Muscle of leg (tissue), 3 donors: ENCODE measurements at regions not wholly inside any gene's neighbourhood (a gene's known extent, or its start where the extent isn't known, plus 50 kb on each side); places are given as distances from the start of the nearest gene placed in this dataset.
"Not testable (repeated sequence)": the region's sequence is repeated elsewhere in the genome, so short reads cannot be mapped to it uniquely, and the experiment has no call there.

ENCODE experiments used
- DNase-seq: peaks from one replicate; pipeline ENCODE4 v3.0.0; 2013
- H3K27ac ChIP-seq: one replicate; pipeline ENCODE4 v1.5.1; 2013; ENCODE audit warnings: mild to moderate bottlenecking, low read length, control low read depth
- H3K27me3 ChIP-seq: one replicate; pipeline ENCODE4 v1.6.1; 2013; ENCODE audit warnings: low read length; ENCODE audit not compliant: control insufficient read depth, insufficient read depth
- H3K36me3 ChIP-seq: one replicate; pipeline ENCODE4 v1.6.1; 2013; ENCODE audit warnings: low read length; ENCODE audit not compliant: control insufficient read depth, insufficient read depth
- H3K4me1 ChIP-seq: one replicate; pipeline ENCODE4 v1.6.1; 2013; ENCODE audit warnings: low read length; ENCODE audit not compliant: control insufficient read depth, insufficient read depth
- H3K4me3 ChIP-seq: one replicate; pipeline ENCODE4 v1.5.1; 2013; ENCODE audit warnings: low read length, control low read depth
- H3K9me3 ChIP-seq: replicated peaks from 2 replicates; pipeline ENCODE4 v1.6.1; 2013; ENCODE audit warnings: low read depth, low read length; ENCODE audit not compliant: control insufficient read depth
- WGBS: methylation state at CpG from one replicate; pipeline ENCODE4 v1.1.5; 2013; ENCODE audit warnings: missing lambda C conversion rate; ENCODE audit not compliant: insufficient coverage; 5-methylcytosine and 5-hydroxymethylcytosine counted together

GRCh38 chr1:173360487-173361063 is 116.6 kb upstream of the PRDX6 start:
- Histone ChIP-seq H3K27ac (no peak overlapping the region), H3K9me3 (no peaks in the 10 kb centered on the region), H3K36me3 (no peaks in the 10 kb centered on the region), H3K4me1 (no peaks in the 10 kb centered on the region), H3K4me3 (no peak overlapping the region), H3K27me3 (no peaks in the 10 kb centered on the region)
- 47% methylated on average over 2 of the region's 3 CpGs for WGBS
- DNase-seq: peak; percentile 7

GRCh38 chr1:173362543-173362942 is 114.6 kb upstream of the PRDX6 start:
- no peak overlapping the region for H3K4me3 ChIP-seq
- no peak for DNase-seq
- H3K27me3 ChIP-seq: no peaks in the 10 kb centered on the region
- no peaks in the 10 kb centered on the region for H3K4me1 ChIP-seq
- no peaks in the 10 kb centered on the region for H3K9me3 ChIP-seq
- 100% methylated on average over 1 of the region's 2 CpGs for WGBS
- no peak overlapping the region for H3K27ac ChIP-seq
- H3K36me3 ChIP-seq: no peaks in the 10 kb centered on the region

- Histone ChIP-seq H3K4me3 (no peak overlapping the region), H3K27me3 (no peaks in the 10 kb centered on the region), H3K4me1 (no peaks in the 10 kb centered on the region), H3K36me3 (no peaks in the 10 kb centered on the region), H3K27ac (no peak overlapping the region), H3K9me3 (no peaks in the 10 kb centered on the region)
- no peak for DNase-seq
- WGBS: no CpG with 5 or more reads among the region's 3 CpGs
These were observed 112.3 kb upstream of the PRDX6 start for GRCh38 chr1:173364827-173365226.

GRCh38 chr1:173365341-173365740 is 111.8 kb upstream of the PRDX6 start:
- no peaks in the 10 kb centered on the region for H3K36me3 ChIP-seq
- H3K4me3 ChIP-seq: no peak overlapping the region
- WGBS: no CpG with 5 or more reads among the region's 1 CpG
- no peak for DNase-seq
- H3K4me1 ChIP-seq: no peaks in the 10 kb centered on the region
- H3K27me3 ChIP-seq: no peaks in the 10 kb centered on the region
- no peaks in the 10 kb centered on the region for H3K9me3 ChIP-seq
- no peak overlapping the region for H3K27ac ChIP-seq

- Histone ChIP-seq H3K4me1 (no peaks in the 10 kb centered on the region), H3K4me3 (no peak overlapping the region), H3K27me3 (no peaks in the 10 kb centered on the region), H3K36me3 (no peaks in the 10 kb centered on the region), H3K9me3 (no peaks in the 10 kb centered on the region), H3K27ac (no peak overlapping the region)
- WGBS: 92% methylated on average over 4 of the region's 6 CpGs
- no peak for DNase-seq
These were observed 110.0 kb upstream of the PRDX6 start for GRCh38 chr1:173367136-173367535.

GRCh38 chr1:173370586-173370985 is 106.5 kb upstream of the PRDX6 start:
- not testable (repeated sequence) for H3K27ac ChIP-seq, H3K4me1 ChIP-seq, H3K4me3 ChIP-seq, H3K9me3 ChIP-seq, DNase-seq, H3K27me3 ChIP-seq, H3K36me3 ChIP-seq
- no CpG with 5 or more reads among the region's 3 CpGs for WGBS

- H3K27ac ChIP-seq, DNase-seq, H3K36me3 ChIP-seq, H3K4me3 ChIP-seq, H3K27me3 ChIP-seq, H3K9me3 ChIP-seq, H3K4me1 ChIP-seq: not testable (repeated sequence)
- no CpG with 5 or more reads among the region's 1 CpG for WGBS
These were observed 101.1 kb upstream of the PRDX6 start for GRCh38 chr1:173376065-173376464.

GRCh38 chr1:173377266-173377665 is 99.9 kb upstream of the PRDX6 start:
- Histone ChIP-seq H3K36me3 (no peaks in the 10 kb centered on the region), H3K9me3 (peaks cover 7% of the 10 kb centered on the region), H3K4me1 (no peaks in the 10 kb centered on the region), H3K27ac (no peak overlapping the region), H3K27me3 (no peaks in the 10 kb centered on the region), H3K4me3 (no peak overlapping the region)
- WGBS: 90% methylated on average over 13 of the region's 13 CpGs
- DNase-seq: no peak

GRCh38 chr1:173383351-173383750 is 93.8 kb upstream of the PRDX6 start:
- Histone ChIP-seq H3K4me1 (no peaks in the 10 kb centered on the region), H3K9me3 (no peaks in the 10 kb centered on the region), H3K4me3 (no peak overlapping the region), H3K36me3 (no peaks in the 10 kb centered on the region), H3K27ac (no peak overlapping the region), H3K27me3 (no peaks in the 10 kb centered on the region)
- WGBS: no CpG with 5 or more reads among the region's 1 CpG
- peak; percentile 72 for DNase-seq

- H3K4me1 ChIP-seq: no peaks in the 10 kb centered on the region
- H3K36me3 ChIP-seq: no peaks in the 10 kb centered on the region
- H3K9me3 ChIP-seq: no peaks in the 10 kb centered on the region
- WGBS: no CpG with 5 or more reads among the region's 1 CpG
- H3K4me3 ChIP-seq: no peak overlapping the region
- no peaks in the 10 kb centered on the region for H3K27me3 ChIP-seq
- no peak overlapping the region for H3K27ac ChIP-seq
- DNase-seq: no peak
These were observed 88.8 kb upstream of the PRDX6 start for GRCh38 chr1:173388352-173388751.
